NB4 (cell line): ENCODE measurements at regions not wholly inside any gene's neighbourhood (a gene's known extent, or its start where the extent isn't known, plus 50 kb on each side); places are given as distances from the start of the nearest gene placed in this dataset.

Experiments
- CTCF ChIP-seq: IDR thresholded peaks from one replicate; pipeline ENCODE4 v1.5.1; 2012; ENCODE audit warnings: low read depth, low read length
- MYC ChIP-seq: IDR thresholded peaks from 2 replicates; pipeline ENCODE4 v1.6.1; 2011; ENCODE audit warnings: low read depth, low read length

GRCh38 chr10:106198275-106198674 lies 966.2 kb downstream of the SORCS1 start:
- TF ChIP-seq CTCF, result no peak
- TF ChIP-seq MYC, result no peak
